HEK293 (cell line): ENCODE measurements at regions not wholly inside any gene's neighbourhood (a gene's known extent, or its start where the extent isn't known, plus 50 kb on each side); places are given as distances from the start of the nearest gene placed in this dataset.

Source experiments
- CTCF ChIA-PET: fragments of 350-600 bp; formaldehyde crosslinking; extraction: SDS; loops from one replicate; lab custom pipeline; 2021; ENCODE audit warnings: antibody characterized with exemption; lab: Yijun Ruan, JAX
- POLR2A ChIA-PET: fragments of 300-600 bp; formaldehyde crosslinking; extraction: SDS; loops from one replicate; lab custom pipeline; 2020; ENCODE audit warnings: antibody characterized with exemption, inconsistent platforms; lab: Yijun Ruan, JAX
- H3K27ac ChIP-seq: fragments of 200-500 bp; sonication (Bioruptor generic); 2 replicates; pipeline ENCODE4 v1.5.1; 2014; ENCODE audit warnings: low read depth, low read length, control low read depth, inconsistent platforms; ENCODE audit errors: extremely low read depth
- H3K36me3 ChIP-seq, 2 experiments: fragments of 200-500 bp in 1 of 2; sonication (Bioruptor generic) in 1 of 2; 1 replicate in 1 of 2; 2 replicates in 1 of 2; pipeline ENCODE4 v1.5.1; 2014 to 2017; ENCODE audit warnings: inconsistent platforms in 2 of 2, low read length in 2 of 2; ENCODE audit not compliant: control insufficient read depth in 2 of 2, insufficient read depth in 1 of 2
- H3K4me1 ChIP-seq: fragments of 200-500 bp; sonication (Bioruptor generic); 2 replicates; pipeline ENCODE4 v1.5.1; 2014; ENCODE audit warnings: mild to moderate bottlenecking, low read length, inconsistent platforms; ENCODE audit not compliant: control insufficient read depth, insufficient read depth
- H3K4me3 ChIP-seq: 2 replicates; pipeline ENCODE4 v1.5.1; 2011; ENCODE audit warnings: low read depth, mild to moderate bottlenecking, control low read depth, low read length, moderate library complexity
- H3K9me3 ChIP-seq: fragments of 200-500 bp; sonication (Bioruptor generic); 2 replicates; pipeline ENCODE4 v1.5.1; 2014; ENCODE audit warnings: low read depth, low read length, inconsistent platforms; ENCODE audit not compliant: control insufficient read depth, insufficient read depth
- HOXA7 ChIP-seq: sonication (generic); formaldehyde crosslinking; IDR thresholded peaks from 2 replicates; pipeline ENCODE4 v1.8.1; 2022; ENCODE audit warnings: missing genetic modification reagents, borderline replicate concordance
- KLF17 ChIP-seq: fragments of 450-650 bp; formaldehyde crosslinking; IDR thresholded peaks from 2 replicates; pipeline ENCODE4 v1.5.1; 2016; ENCODE audit warnings: missing biosample characterization, missing genetic modification characterization
- KLF9 ChIP-seq: fragments of 450-650 bp; formaldehyde crosslinking; IDR thresholded peaks from 2 replicates; pipeline ENCODE4 v1.5.1; 2016; ENCODE audit warnings: missing biosample characterization, missing genetic modification characterization, low read depth
- ZIC2 ChIP-seq: fragments of 450-650 bp; formaldehyde crosslinking; IDR thresholded peaks from 2 replicates; pipeline ENCODE4 v1.5.1; 2016; ENCODE audit warnings: missing biosample characterization, missing genetic modification characterization
- ZNF112 ChIP-seq: fragments of 450-650 bp; formaldehyde crosslinking; IDR thresholded peaks from 2 replicates; pipeline ENCODE4 v1.5.0; 2017; ENCODE audit warnings: missing biosample characterization, missing genetic modification characterization
- ZNF133 ChIP-seq: fragments of 450-650 bp; formaldehyde crosslinking; IDR thresholded peaks from 2 replicates; pipeline ENCODE4 v1.5.1; 2016; ENCODE audit warnings: missing biosample characterization, missing genetic modification characterization
- ZNF398 ChIP-seq: fragments of 450-650 bp; formaldehyde crosslinking; IDR thresholded peaks from 2 replicates; pipeline ENCODE4 v1.5.1; 2017; ENCODE audit warnings: missing biosample characterization, missing genetic modification characterization
- ZNF404 ChIP-seq: fragments of 450-650 bp; formaldehyde crosslinking; IDR thresholded peaks from 2 replicates; pipeline ENCODE4 v1.5.1; 2017; ENCODE audit warnings: missing biosample characterization, missing genetic modification characterization
- ZNF518A ChIP-seq: fragments of 450-650 bp; formaldehyde crosslinking; conservative IDR thresholded peaks from 2 replicates; pipeline ENCODE4 v1.5.1; 2016; ENCODE audit warnings: low read depth, missing biosample characterization, missing genetic modification characterization
- ZNF580 ChIP-seq: fragments of 450-650 bp; formaldehyde crosslinking; IDR thresholded peaks from 2 replicates; pipeline ENCODE4 v1.5.1; 2016; ENCODE audit warnings: missing biosample characterization, missing genetic modification characterization
- ZNF600 ChIP-seq: fragments of 450-650 bp; formaldehyde crosslinking; IDR thresholded peaks from 2 replicates; pipeline ENCODE4 v1.5.1; 2016; ENCODE audit warnings: missing biosample characterization, missing genetic modification characterization
- ZNF623 ChIP-seq: fragments of 450-650 bp; formaldehyde crosslinking; IDR thresholded peaks from 2 replicates; pipeline ENCODE4 v1.5.1; 2016; ENCODE audit warnings: missing biosample characterization, missing genetic modification characterization
- ZNF830 ChIP-seq: fragments of 450-650 bp; IDR thresholded peaks from 2 replicates; pipeline ENCODE4 v1.5.0; 2018; ENCODE audit warnings: missing biosample characterization, missing genetic modification characterization, low read depth, mild to moderate bottlenecking, moderate library complexity
- ZSCAN23 ChIP-seq: fragments of 450-650 bp; formaldehyde crosslinking; IDR thresholded peaks from 2 replicates; pipeline ENCODE4 v1.5.1; 2016; ENCODE audit warnings: missing biosample characterization, missing genetic modification characterization
- ZSCAN5A ChIP-seq: fragments of 450-650 bp; formaldehyde crosslinking; IDR thresholded peaks from 2 replicates; pipeline ENCODE4 v1.5.1; 2016; ENCODE audit warnings: missing biosample characterization, missing genetic modification characterization

GRCh38 chr5:89190515-89191265, 307.7 kb upstream of the MEF2C start:
- POLR2A ChIA-PET = no interaction called here

GRCh38 chr5:89187883-89188465, 305.0 kb upstream of the MEF2C start:
- Histone ChIP-seq H3K9me3 (no peaks in the 10 kb centered on the region), H3K27ac (no peak overlapping the region), H3K4me3 (no peak overlapping the region), H3K36me3 (no peaks in the 10 kb centered on the region), H3K4me1 (no peaks in the 10 kb centered on the region)
- TF ChIP-seq ZNF518A = no peak
- TF ChIP-seq HOXA7 (CRISPR knock-in tag) = no peak
- ChIA-PET POLR2A (no interaction called here), CTCF (no interaction called here)

More at GRCh38 chr5:89190515-89191265, 307.7 kb upstream of the MEF2C start:
- no peaks in the 10 kb centered on the region for H3K9me3 ChIP-seq
- no peaks in the 10 kb centered on the region for H3K4me1 ChIP-seq
- TF ChIP-seq ZSCAN5A (no peak), ZNF623 (tag by site-specific recombination) (no peak), ZSCAN23 (no peak), ZNF112 (tag by site-specific recombination) (no peak), ZNF133 (tag by site-specific recombination) (no peak), ZNF580 (tag by site-specific recombination) (no peak), ZNF600 (tag by site-specific recombination) (no peak), ZNF398 (tag by site-specific recombination) (no peak), ZNF830 (tag by site-specific recombination) (no peak)
- H3K4me3 ChIP-seq = no peak overlapping the region
- no peak overlapping the region for H3K27ac ChIP-seq
- H3K36me3 ChIP-seq = no peaks in the 10 kb centered on the region
- CTCF ChIA-PET = interaction anchor here (0.6 to 1.0 kb wide), 2 partner anchors 14 to 32 kb away, joined by 3 read pairs; no protein-coding TSS in a partner anchor

- ChIA-PET CTCF (no interaction called here), POLR2A (no interaction called here)
- Histone ChIP-seq H3K4me1 (no peaks in the 10 kb centered on the region), H3K9me3 (no peaks in the 10 kb centered on the region), H3K4me3 (no peak overlapping the region), H3K27ac (no peak overlapping the region), H3K36me3 (no peaks in the 10 kb centered on the region)
- TF ChIP-seq KLF9 (tag by site-specific recombination) (no peak), ZNF404 (tag by site-specific recombination) (no peak), ZIC2 (tag by site-specific recombination) (no peak), KLF17 (tag by site-specific recombination) (no peak), ZNF518A (no peak)
Measured at GRCh38 chr5:89187268-89187667, 304.3 kb upstream of the MEF2C start.
